ENCODE measurements at regions not wholly inside any gene's neighbourhood (a gene's known extent, or its start where the extent isn't known, plus 50 kb on each side); places are given as distances from the start of the nearest gene placed in this dataset.

DNA sequence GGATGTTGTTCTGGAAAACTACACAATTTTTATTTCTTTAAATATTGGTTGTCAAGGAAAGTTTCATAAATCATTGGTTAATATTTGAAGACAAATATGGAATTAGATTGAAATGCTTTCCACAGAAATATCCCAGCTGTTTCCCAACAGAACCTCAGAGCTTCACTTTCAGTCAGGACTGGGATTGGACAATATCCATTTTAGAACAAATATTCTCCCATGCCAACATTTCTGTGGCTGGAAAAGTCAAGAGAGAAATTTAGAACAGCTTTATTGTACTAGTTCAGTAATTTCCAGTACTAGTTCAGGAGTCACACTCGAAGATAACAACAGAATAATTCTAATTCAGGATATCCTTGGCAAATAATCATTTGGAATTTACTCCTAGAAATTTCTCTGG lies 116.1 kb upstream of the TUT7 start:
- H3K9me3 Mint-ChIP-seq, result peaks cover 4% of the 10 kb centered on the region
- H3K4me1 Mint-ChIP-seq, result peaks cover 26% of the 10 kb centered on the region
- H3K36me3 Mint-ChIP-seq (ENCODE audit: low read depth), result no peaks in the 10 kb centered on the region
- peak overlapping the region in 2 of 3 experiments; percentile 77 to 88 for H3K27ac Mint-ChIP-seq
- H3K27me3 Mint-ChIP-seq (ENCODE audit: low read depth), result peaks cover 4% of the 10 kb centered on the region
- no peak overlapping the region for H3K4me3 Mint-ChIP-seq
- TF ChIP-seq, protein P1, sequence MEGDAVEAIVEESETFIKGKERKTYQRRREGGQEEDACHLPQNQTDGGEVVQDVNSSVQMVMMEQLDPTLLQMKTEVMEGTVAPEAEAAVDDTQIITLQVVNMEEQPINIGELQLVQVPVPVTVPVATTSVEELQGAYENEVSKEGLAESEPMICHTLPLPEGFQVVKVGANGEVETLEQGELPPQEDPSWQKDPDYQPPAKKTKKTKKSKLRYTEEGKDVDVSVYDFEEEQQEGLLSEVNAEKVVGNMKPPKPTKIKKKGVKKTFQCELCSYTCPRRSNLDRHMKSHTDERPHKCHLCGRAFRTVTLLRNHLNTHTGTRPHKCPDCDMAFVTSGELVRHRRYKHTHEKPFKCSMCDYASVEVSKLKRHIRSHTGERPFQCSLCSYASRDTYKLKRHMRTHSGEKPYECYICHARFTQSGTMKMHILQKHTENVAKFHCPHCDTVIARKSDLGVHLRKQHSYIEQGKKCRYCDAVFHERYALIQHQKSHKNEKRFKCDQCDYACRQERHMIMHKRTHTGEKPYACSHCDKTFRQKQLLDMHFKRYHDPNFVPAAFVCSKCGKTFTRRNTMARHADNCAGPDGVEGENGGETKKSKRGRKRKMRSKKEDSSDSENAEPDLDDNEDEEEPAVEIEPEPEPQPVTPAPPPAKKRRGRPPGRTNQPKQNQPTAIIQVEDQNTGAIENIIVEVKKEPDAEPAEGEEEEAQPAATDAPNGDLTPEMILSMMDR (IDR thresholded peaks at IDR 0.05; ENCODE audit: unreplicated experiment in 3 of 3), result no peak

GRCh38 chr9:86469476-86470250 lies 115.5 kb upstream of the TUT7 start:
- Mint-ChIP-seq H3K36me3 (ENCODE audit: low read depth) (no peaks in the 10 kb centered on the region), H3K27ac (peak overlapping the region; percentile 14 to 88 (median 76)), H3K4me1 (peaks cover 26% of the 10 kb centered on the region), H3K9me3 (peaks cover 4% of the 10 kb centered on the region), H3K4me3 (no peak overlapping the region), H3K27me3 (ENCODE audit: low read depth) (peaks cover 4% of the 10 kb centered on the region)
- TF ChIP-seq, protein P1 (IDR thresholded peaks at IDR 0.05; ENCODE audit: unreplicated experiment in 3 of 3), result no peak

DNA sequence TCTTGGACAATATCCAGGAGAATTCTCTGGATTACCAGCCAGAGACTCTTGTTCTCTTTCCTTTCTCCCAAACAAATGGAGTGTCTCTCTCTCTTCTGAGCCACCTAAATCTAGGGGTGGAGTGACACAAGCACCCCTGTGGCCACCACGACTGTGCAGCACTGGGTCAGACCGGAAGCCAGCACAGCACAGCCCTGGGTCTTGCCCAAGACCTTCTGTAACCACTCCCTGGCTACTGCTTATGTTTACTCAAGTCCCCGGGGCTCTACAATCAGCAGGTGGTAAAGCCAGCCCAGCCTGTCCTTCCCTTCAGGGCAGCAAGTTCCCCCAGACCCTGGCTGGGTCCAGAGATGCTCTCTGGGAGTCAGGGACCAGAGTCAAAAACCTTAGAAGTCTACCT lies 110.0 kb upstream of the TUT7 start:
- Mint-ChIP-seq H3K4me1 (peaks cover 28% of the 10 kb centered on the region), H3K27ac (peak overlapping the region in 2 of 3 experiments; percentile 49 to 57), H3K9me3 (peaks cover 4% of the 10 kb centered on the region), H3K27me3 (ENCODE audit: low read depth) (peaks cover 4% of the 10 kb centered on the region), H3K4me3 (no peak overlapping the region), H3K36me3 (ENCODE audit: low read depth) (no peaks in the 10 kb centered on the region)
- TF ChIP-seq, protein P1 (IDR thresholded peaks at IDR 0.05; ENCODE audit: unreplicated experiment in 3 of 3), result no peak

GRCh38 chr9:86460216-86461002 lies 106.2 kb upstream of the TUT7 start:
- no peaks in the 10 kb centered on the region for H3K36me3 Mint-ChIP-seq (ENCODE audit: low read depth)
- peak overlapping the region in 1 of 3 experiments; percentile 56 for H3K4me3 Mint-ChIP-seq
- TF ChIP-seq, protein P1 (IDR thresholded peaks at IDR 0.05; ENCODE audit: unreplicated experiment in 3 of 3), result no peak
- H3K27ac Mint-ChIP-seq, result peak overlapping the region; percentile 83 to 97 (median 93)
- H3K9me3 Mint-ChIP-seq, result no peaks in the 10 kb centered on the region
- H3K27me3 Mint-ChIP-seq (ENCODE audit: low read depth), result no peaks in the 10 kb centered on the region
- peaks cover 47% of the 10 kb centered on the region for H3K4me1 Mint-ChIP-seq

GRCh38 chr9:86459599-86460155 lies 105.5 kb upstream of the TUT7 start:
- TF ChIP-seq, protein P1 (IDR thresholded peaks at IDR 0.05; ENCODE audit: unreplicated experiment in 3 of 3), result no peak

More at GRCh38 chr9:86459599-86460155, 105.5 kb upstream of the TUT7 start:
- H3K4me3 Mint-ChIP-seq, result peak overlapping the region in 1 of 3 experiments; percentile 56
- no peaks in the 10 kb centered on the region for H3K9me3 Mint-ChIP-seq
- H3K36me3 Mint-ChIP-seq (ENCODE audit: low read depth), result no peaks in the 10 kb centered on the region
- peaks cover 54% of the 10 kb centered on the region for H3K4me1 Mint-ChIP-seq
- no peaks in the 10 kb centered on the region for H3K27me3 Mint-ChIP-seq (ENCODE audit: low read depth)
- H3K27ac Mint-ChIP-seq, result peak overlapping the region; percentile 83 to 97 (median 93)

Data from nephron (organoid).